ENCODE measurements at regions not wholly inside any gene's neighbourhood (a gene's known extent, or its start where the extent isn't known, plus 50 kb on each side); places are given as distances from the start of the nearest gene placed in this dataset.
"Not testable (repeated sequence)": the region's sequence is repeated elsewhere in the genome, so short reads cannot be mapped to it uniquely, and the experiment has no call there.

DNA sequence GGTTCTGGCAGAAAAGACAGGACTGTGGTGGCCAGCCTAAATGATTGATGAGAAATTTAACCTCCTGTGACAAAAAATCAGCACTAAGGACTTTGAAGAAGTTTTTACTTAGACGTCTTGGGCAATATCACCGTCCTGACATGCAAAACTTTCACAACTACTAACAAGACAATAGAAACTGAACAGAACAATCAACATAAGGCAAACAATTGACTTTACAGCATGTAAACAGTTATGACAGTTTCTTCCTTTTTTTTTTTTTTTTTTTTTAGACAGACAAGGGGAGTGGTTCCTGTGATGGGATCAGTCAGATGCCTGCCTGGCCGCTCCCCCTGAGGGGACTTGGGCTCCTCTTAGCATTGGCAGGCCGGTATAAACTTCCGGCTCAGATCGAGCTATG lies 100.8 kb downstream of the ALG1L2 start:
- not testable (repeated sequence) for H3K27me3 ChIP-seq (ENCODE audit: low read length); H3K9me3 ChIP-seq (ENCODE audit: low read length); H3K36me3 ChIP-seq (ENCODE audit: insufficient read depth, low read length); H3K79me2 ChIP-seq (ENCODE audit: low read length); H3K4me3 ChIP-seq (ENCODE audit: low read length); H3K27ac ChIP-seq (ENCODE audit: low read length); H2AFZ ChIP-seq (ENCODE audit: low read length); H3K9ac ChIP-seq (ENCODE audit: low read length); H3K4me2 ChIP-seq (ENCODE audit: low read depth, low read length, poor library complexity, severe bottlenecking); H4K20me1 ChIP-seq (ENCODE audit: insufficient read depth, low read depth, low read length); H3K9me2 ChIP-seq (replicated peaks; ENCODE audit: insufficient read depth, low read length); DNase-seq; H3K4me1 ChIP-seq (ENCODE audit: low read length)

DNA sequence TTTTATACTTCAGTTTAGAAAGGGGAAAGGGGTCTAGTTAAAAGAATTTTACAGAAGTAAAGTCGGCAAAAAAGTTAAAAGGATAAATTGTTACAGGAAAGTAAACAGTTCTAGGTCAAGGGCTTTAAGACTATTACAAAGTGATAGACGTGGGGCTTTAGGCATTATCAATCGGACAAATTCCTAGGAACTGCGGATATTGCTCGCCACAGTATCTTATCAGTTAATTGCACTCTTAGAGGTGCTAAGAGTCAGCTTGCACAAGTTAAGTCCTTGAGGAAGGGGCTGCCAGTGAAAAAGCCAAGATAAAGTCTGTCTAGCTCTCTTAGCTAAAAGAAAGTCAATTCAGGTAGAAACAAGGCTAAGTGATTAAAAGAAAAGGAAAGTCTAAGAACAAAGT lies 102.1 kb downstream of the ALG1L2 start:
- H2AFZ ChIP-seq (ENCODE audit: low read length); H3K27ac ChIP-seq (ENCODE audit: low read length); H3K27me3 ChIP-seq (ENCODE audit: low read length); H3K4me1 ChIP-seq (ENCODE audit: low read length); H3K9ac ChIP-seq (ENCODE audit: low read length); H4K20me1 ChIP-seq (ENCODE audit: insufficient read depth, low read depth, low read length); H3K9me3 ChIP-seq (ENCODE audit: low read length); DNase-seq; H3K79me2 ChIP-seq (ENCODE audit: low read length); H3K9me2 ChIP-seq (replicated peaks; ENCODE audit: insufficient read depth, low read length); H3K4me2 ChIP-seq (ENCODE audit: low read depth, low read length, poor library complexity, severe bottlenecking); H3K36me3 ChIP-seq (ENCODE audit: insufficient read depth, low read length); H3K4me3 ChIP-seq (ENCODE audit: low read length): not testable (repeated sequence)

DNA sequence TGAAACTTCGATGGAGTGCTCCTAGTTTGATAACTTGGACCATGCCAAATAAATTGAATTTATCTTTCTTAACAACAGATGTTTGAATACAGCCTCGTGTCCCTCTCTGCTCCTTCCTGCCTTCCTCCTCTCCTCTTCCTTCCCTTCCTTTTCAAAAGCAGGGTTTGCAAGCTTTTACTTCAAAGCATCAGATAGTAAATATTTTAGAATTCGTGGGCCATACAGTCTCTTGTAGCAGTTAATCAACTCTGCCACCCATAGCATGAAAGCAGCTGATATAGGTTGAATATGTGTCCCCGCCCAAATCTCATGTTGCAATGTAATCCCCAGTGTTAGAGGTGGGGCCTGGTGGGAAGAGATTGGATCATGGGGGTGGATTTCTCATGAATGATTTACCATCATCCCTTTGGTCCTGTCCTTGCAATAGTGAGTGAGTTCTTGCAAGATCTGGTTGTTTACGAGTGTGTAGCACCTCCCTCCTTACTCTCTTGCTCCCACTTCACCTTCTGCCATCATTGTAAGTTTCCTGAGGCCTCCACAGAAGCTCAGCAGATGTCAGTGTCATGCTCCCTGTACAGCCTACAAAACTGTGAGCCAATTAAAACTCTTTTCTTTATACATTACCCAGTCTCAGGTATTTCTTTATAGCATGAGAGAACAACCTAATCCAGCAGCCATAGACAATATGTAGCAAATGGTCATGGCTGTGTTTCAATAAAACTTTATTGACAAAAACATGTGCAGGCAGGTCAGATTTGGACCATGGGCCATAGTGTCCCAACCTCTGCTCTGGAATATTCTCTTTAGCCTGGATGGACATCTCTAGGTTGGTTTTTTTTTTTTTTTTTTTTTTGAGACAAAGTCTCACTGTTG lies 102.8 kb downstream of the ALG1L2 start:
- H3K9me3 ChIP-seq (ENCODE audit: low read length); H3K36me3 ChIP-seq (ENCODE audit: insufficient read depth, low read length); H3K9ac ChIP-seq (ENCODE audit: low read length); H3K9me2 ChIP-seq (replicated peaks; ENCODE audit: insufficient read depth, low read length); H4K20me1 ChIP-seq (ENCODE audit: insufficient read depth, low read depth, low read length); H3K4me1 ChIP-seq (ENCODE audit: low read length); H3K79me2 ChIP-seq (ENCODE audit: low read length); H3K4me3 ChIP-seq (ENCODE audit: low read length); H3K4me2 ChIP-seq (ENCODE audit: low read depth, low read length, poor library complexity, severe bottlenecking); DNase-seq; H3K27ac ChIP-seq (ENCODE audit: low read length); H2AFZ ChIP-seq (ENCODE audit: low read length); H3K27me3 ChIP-seq (ENCODE audit: low read length): not testable (repeated sequence)

DNA sequence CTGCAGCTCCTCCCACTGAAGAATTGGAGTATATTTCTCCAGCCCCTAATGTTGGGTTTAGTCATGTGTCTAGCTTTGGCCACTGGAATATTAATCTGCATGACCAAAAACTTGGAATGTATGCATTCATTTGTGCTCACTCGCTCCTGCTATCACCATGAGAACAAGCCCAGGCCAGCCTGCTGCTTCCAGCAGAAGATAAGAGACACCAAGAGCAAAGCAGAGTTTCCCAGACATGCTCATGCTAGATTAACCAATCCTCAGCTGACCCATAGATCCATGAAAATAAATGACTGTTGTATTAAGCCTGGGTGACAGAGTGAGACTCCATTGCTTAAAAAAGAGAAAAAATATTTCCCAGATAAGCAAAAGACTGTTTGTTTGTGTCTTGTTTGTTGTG lies 119.6 kb downstream of the ALG1L2 start:
- not testable (repeated sequence) for DNase-seq; H3K9me2 ChIP-seq (replicated peaks; ENCODE audit: insufficient read depth, low read length); H3K4me1 ChIP-seq (ENCODE audit: low read length); H3K36me3 ChIP-seq (ENCODE audit: insufficient read depth, low read length); H3K27me3 ChIP-seq (ENCODE audit: low read length); H3K4me3 ChIP-seq (ENCODE audit: low read length); H3K4me2 ChIP-seq (ENCODE audit: low read depth, low read length, poor library complexity, severe bottlenecking); H2AFZ ChIP-seq (ENCODE audit: low read length); H4K20me1 ChIP-seq (ENCODE audit: insufficient read depth, low read depth, low read length); H3K9me3 ChIP-seq (ENCODE audit: low read length); H3K79me2 ChIP-seq (ENCODE audit: low read length); H3K27ac ChIP-seq (ENCODE audit: low read length); H3K9ac ChIP-seq (ENCODE audit: low read length)

DNA sequence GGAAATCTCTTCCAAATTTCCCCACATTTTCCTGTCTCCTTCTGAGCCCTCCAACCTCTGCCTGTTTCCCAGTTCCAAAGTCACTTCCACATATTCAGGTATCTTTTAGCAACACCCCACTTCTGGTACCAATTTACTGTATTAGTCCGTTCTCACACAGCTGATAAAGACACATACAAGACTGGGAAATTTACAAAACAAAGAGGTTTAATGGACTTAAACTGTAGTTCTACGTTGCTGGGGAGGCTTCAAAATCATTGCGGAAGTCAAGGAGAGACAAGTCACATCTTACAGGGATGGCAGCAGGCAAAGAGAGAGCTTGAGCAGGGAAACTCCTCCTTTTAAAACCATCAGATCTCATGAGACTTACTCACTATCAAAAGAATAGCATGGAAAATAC lies 122.0 kb downstream of the ALG1L2 start:
- not testable (repeated sequence) for H3K27ac ChIP-seq (ENCODE audit: low read length); H4K20me1 ChIP-seq (ENCODE audit: insufficient read depth, low read depth, low read length); H3K36me3 ChIP-seq (ENCODE audit: insufficient read depth, low read length); H3K4me3 ChIP-seq (ENCODE audit: low read length); H3K9ac ChIP-seq (ENCODE audit: low read length); H3K4me1 ChIP-seq (ENCODE audit: low read length); H2AFZ ChIP-seq (ENCODE audit: low read length); H3K9me3 ChIP-seq (ENCODE audit: low read length); H3K79me2 ChIP-seq (ENCODE audit: low read length); DNase-seq; H3K4me2 ChIP-seq (ENCODE audit: low read depth, low read length, poor library complexity, severe bottlenecking); H3K9me2 ChIP-seq (replicated peaks; ENCODE audit: insufficient read depth, low read length); H3K27me3 ChIP-seq (ENCODE audit: low read length)

DNA sequence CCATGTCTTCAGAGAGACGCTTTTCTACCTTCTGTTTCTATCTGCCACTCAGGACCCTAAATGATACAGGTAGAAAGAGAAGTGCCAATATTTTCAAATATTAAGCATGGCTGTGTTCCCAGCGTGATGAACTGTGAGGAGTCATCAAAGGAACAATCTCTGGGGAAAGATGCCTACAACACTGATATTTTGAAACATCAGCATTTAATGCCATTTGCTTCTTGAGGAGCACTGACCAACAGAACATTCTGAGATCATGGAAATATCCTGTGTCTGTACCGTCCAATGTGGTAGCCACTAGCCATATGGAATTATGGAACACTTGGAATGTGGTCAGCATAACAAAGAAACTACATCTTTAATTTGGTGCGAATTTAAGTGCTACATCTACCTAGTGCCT lies 117.9 kb upstream of the COL6A5 start:
- no peaks in the 10 kb centered on the region for H3K27me3 ChIP-seq (ENCODE audit: low read length)
- H3K27ac ChIP-seq (ENCODE audit: low read length), result no peak overlapping the region
- H3K9ac ChIP-seq (ENCODE audit: low read length), result no peak overlapping the region
- no peak for DNase-seq
- H3K79me2 ChIP-seq (ENCODE audit: low read length), result no peaks in the 10 kb centered on the region
- H3K9me2 ChIP-seq (replicated peaks; ENCODE audit: insufficient read depth, low read length), result no peaks in the 10 kb centered on the region
- H4K20me1 ChIP-seq (ENCODE audit: insufficient read depth, low read depth, low read length), result no peaks in the 10 kb centered on the region
- no peak overlapping the region for H3K4me2 ChIP-seq (ENCODE audit: low read depth, low read length, poor library complexity, severe bottlenecking)
- H2AFZ ChIP-seq (ENCODE audit: low read length), result no peak overlapping the region
- H3K36me3 ChIP-seq (ENCODE audit: insufficient read depth, low read length), result no peaks in the 10 kb centered on the region
- H3K4me1 ChIP-seq (ENCODE audit: low read length), result no peaks in the 10 kb centered on the region
- H3K9me3 ChIP-seq (ENCODE audit: low read length), result no peaks in the 10 kb centered on the region
- no peak overlapping the region for H3K4me3 ChIP-seq (ENCODE audit: low read length)

DNA sequence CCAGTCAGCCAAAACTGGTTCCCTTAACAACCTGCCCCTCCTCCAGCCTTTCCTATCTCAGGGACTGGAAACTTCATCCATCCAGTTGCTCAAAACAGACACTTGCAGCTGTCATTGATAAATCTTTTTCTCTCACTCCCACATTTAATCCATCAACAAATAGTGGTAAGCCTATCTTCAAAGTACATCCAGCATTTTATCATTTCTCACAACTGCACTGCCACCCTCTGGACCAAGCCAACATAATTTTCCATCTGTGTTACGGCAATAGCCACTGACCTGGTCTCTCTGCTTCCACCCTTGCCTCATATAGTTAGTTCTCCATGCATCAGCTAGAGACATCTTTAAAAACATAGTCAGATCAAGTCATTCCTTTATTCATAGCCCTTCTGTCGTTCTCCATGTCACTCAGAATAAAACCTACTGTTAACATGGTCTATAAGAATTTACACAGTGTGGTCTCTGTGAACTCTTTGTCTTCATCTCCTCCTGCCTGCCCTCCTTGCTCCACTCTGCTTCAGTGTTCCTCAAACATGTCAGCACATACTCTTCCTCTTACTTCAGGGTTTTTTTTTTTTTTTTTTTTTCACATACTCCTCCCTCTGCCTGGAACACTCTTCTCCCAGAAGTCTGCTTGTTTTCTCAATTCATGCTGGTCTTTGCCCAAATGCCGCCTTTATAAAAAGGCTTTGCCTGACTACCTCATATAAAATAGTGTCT lies 102.5 kb upstream of the COL6A5 start:
- Histone ChIP-seq H3K79me2 (ENCODE audit: low read length) (no peaks in the 10 kb centered on the region), H3K27me3 (ENCODE audit: low read length) (no peaks in the 10 kb centered on the region), H3K9ac (ENCODE audit: low read length) (no peak overlapping the region), H3K9me2 (replicated peaks; ENCODE audit: insufficient read depth, low read length) (no peaks in the 10 kb centered on the region), H3K4me1 (ENCODE audit: low read length) (no peaks in the 10 kb centered on the region), H2AFZ (ENCODE audit: low read length) (no peak overlapping the region), H3K4me3 (ENCODE audit: low read length) (no peak overlapping the region), H3K9me3 (ENCODE audit: low read length) (no peaks in the 10 kb centered on the region), H3K4me2 (ENCODE audit: low read depth, low read length, poor library complexity, severe bottlenecking) (no peak overlapping the region), H3K36me3 (ENCODE audit: insufficient read depth, low read length) (no peaks in the 10 kb centered on the region), H3K27ac (ENCODE audit: low read length) (no peak overlapping the region), H4K20me1 (ENCODE audit: insufficient read depth, low read depth, low read length) (no peaks in the 10 kb centered on the region)
- no peak for DNase-seq

DNA sequence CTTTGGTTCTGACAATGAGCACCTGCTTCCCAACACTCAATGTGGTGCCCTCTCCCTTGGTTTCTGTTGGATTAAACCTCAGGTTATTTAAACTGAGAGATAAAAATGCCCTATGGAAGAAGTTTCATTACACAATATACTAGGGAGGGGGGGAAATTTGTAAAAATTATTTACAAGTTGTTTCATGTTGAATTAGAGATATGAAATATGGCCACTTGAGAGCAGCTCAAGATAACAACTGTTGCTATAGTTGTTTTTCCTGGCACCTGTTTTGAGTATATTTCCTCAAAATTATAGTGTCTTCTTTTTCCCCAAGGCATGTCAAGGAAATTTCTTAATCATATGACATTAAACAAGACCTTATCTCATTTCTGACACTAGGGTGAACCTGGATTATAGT lies 101.7 kb upstream of the COL6A5 start:
- Histone ChIP-seq H4K20me1 (ENCODE audit: insufficient read depth, low read depth, low read length) (no peaks in the 10 kb centered on the region), H3K9me2 (replicated peaks; ENCODE audit: insufficient read depth, low read length) (no peaks in the 10 kb centered on the region), H3K79me2 (ENCODE audit: low read length) (no peaks in the 10 kb centered on the region), H3K4me2 (ENCODE audit: low read depth, low read length, poor library complexity, severe bottlenecking) (no peak overlapping the region), H3K4me1 (ENCODE audit: low read length) (no peaks in the 10 kb centered on the region), H2AFZ (ENCODE audit: low read length) (no peak overlapping the region), H3K27ac (ENCODE audit: low read length) (no peak overlapping the region), H3K9me3 (ENCODE audit: low read length) (no peaks in the 10 kb centered on the region), H3K9ac (ENCODE audit: low read length) (no peak overlapping the region), H3K4me3 (ENCODE audit: low read length) (no peak overlapping the region), H3K36me3 (ENCODE audit: insufficient read depth, low read length) (no peaks in the 10 kb centered on the region), H3K27me3 (ENCODE audit: low read length) (no peaks in the 10 kb centered on the region)
- no peak for DNase-seq

All from Karpas-422 (cell line).